GM12891 (cell line): ENCODE measurements at regions not wholly inside any gene's neighbourhood (a gene's known extent, or its start where the extent isn't known, plus 50 kb on each side); places are given as distances from the start of the nearest gene placed in this dataset.

Source experiments
- POLR2A ChIP-seq: IDR thresholded peaks from 2 replicates; pipeline ENCODE4 v1.6.1; 2011; ENCODE audit warnings: low read depth, low read length, control low read depth
- POLR2AphosphoS5 ChIP-seq: IDR thresholded peaks from 2 replicates; pipeline ENCODE4 v1.6.1; 2011; ENCODE audit warnings: low read depth, low read length, control low read depth
- POU2F2 ChIP-seq: IDR thresholded peaks from 2 replicates; pipeline ENCODE4 v1.6.1; 2011; ENCODE audit warnings: low read depth, mild to moderate bottlenecking, control low read depth, low read length, moderate library complexity
- TAF1 ChIP-seq: IDR thresholded peaks from 2 replicates; pipeline ENCODE4 v1.6.1; 2011; ENCODE audit warnings: low read depth, low read length, control low read depth

DNA sequence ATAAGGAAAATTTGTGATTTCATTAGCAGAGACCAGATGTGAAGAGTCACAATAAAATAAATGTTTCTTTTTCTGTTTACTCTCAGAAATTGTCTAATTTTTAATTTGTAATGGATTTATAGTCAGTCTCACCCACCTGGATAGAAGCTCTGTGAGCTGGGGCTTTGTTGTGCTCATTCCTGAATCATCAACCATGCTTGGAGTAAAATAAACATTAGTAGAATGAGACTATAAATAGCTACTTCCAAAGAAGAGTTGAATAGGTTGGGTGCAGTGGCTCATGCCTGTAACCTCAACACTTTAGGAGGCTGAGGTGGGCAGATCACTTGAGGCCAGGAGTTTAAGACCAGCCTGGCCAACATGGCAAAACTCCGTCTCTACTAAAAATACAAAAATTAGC lies 185.3 kb upstream of the FBXO33 start:
- TF ChIP-seq POLR2A (no peak), POLR2AphosphoS5 (no peak), TAF1 (no peak), POU2F2 (no peak)
